Cardiac fibroblast (primary cell): ENCODE measurements at regions not wholly inside any gene's neighbourhood (a gene's known extent, or its start where the extent isn't known, plus 50 kb on each side); places are given as distances from the start of the nearest gene placed in this dataset.

Experiments
- DNase-seq, 2 donors: peaks; one replicate each; pipeline versions ENCODE4 v3.0.0 to v3.0.0-alpha.2; 2010; ENCODE audit warnings: low read depth in 2 of 2
- H3K4me3 ChIP-seq, 2 donors: replicated peaks in 1 of 2; 1 replicate in 1 of 2; 2 replicates in 1 of 2; pipeline ENCODE4 v1.5.1; 2011; ENCODE audit warnings: low read depth in 2 of 2, low read length in 2 of 2, mild to moderate bottlenecking in 2 of 2, moderate library complexity in 1 of 2
- CTCF ChIP-seq: IDR thresholded peaks from one replicate; pipeline ENCODE4 v1.5.1; 2011; ENCODE audit warnings: low read depth, mild to moderate bottlenecking, low read length, inconsistent platforms

DNA sequence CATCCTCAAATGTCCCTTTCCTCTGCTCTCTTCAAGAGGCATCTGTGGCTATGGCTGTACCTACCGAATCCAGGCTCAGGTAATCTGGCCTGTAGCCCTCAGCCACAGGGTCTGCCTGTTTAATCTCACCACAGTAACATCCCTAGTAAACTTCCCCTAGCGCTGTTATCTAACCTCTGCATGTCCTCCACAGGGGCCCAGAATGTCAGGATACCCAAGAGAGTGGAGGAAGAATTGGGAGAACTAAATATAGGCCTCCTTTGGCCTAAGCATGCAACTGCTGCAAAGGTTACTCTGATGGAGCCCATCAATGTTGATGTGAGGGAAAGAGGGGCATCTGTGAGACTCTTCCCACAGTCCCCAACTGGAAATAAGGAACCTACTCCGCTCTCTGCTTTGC lies 63.2 kb upstream of the IFNG-AS1 start:
- DNase-seq, result no peak
- H3K4me3 ChIP-seq, result no peak overlapping the region
- no peak for TF ChIP-seq CTCF

DNA sequence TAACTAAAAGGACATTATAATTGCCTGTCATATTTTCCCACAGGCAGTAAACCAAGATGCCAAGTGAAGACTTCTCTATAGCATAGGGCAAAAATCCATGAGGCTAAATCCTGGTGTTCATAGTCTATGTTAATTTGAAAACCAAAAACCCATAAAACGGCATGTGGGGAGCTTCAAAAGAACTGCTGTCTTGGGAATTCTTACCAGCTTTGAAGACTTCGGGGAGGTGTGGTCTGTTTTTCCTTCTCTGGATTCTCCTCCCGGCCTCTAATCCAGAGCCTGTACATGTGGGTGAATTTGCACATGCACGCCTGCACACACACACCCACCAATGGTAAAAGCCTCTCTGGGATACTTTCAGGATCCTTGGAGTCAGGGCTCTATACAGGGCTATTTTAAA lies 61.9 kb upstream of the IFNG-AS1 start:
- no peak overlapping the region for H3K4me3 ChIP-seq
- DNase-seq, result no peak
- no peak for TF ChIP-seq CTCF

- no peak overlapping the region for H3K4me3 ChIP-seq
- no peak for TF ChIP-seq CTCF
- no peak for DNase-seq
Measured at GRCh38 chr12:67927815-67928214, 61.4 kb upstream of the IFNG-AS1 start.

DNA sequence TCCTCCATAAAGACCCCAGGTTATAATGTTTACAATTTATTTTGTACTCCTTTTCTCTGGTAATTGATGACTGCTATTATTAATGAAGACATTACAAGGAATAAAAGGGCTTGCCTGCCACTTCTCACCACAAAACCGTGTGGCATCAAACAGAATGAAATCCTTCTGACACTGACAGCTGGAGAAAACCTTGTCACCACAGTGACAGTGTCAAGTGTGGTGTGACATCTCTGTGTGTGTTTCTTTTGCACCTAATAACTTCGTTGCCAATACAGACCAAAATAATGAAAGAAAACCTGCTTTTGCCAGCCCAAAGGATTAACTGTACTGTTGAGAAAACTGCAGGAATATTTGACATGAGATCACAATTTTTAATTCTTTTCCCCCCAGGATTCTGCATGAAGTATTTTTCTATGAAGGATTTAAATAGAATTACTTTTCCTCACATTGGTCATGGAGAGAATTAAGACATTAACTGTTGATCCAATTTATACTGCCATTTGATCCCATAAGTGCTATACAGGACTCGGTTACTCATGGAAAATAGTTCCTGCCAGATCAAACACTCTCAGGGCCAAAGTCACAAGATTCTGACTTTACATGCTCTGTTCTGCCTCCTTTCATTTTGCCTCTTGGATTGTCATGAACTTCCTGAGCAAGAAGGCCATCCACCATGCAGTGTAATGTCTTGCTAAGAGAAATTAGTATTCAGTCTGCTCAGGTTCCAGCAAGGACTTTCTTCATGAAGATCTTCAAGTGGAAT lies 60.4 kb upstream of the IFNG-AS1 start:
- no peak for TF ChIP-seq CTCF
- DNase-seq, result peak in 1 of 2 donors; percentile 10
- no peak overlapping the region for H3K4me3 ChIP-seq

DNA sequence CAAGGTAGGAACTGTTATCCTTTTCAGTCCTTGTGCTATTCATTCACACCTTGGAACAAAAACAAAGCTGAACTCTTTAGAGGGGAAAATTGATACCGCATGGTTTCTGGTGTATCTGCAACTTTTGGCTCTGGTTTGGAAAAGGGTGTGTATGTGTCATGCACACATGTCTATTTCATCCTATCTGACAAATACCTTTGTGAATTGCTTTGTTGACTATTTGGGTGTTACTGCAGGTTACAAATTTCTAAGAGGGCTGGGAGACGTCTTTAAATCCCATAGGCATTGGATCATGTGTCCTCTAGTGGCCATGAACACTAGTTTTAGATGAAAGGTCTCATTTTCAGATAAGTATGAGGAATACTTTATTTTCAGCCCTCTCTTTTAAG lies 59.9 kb upstream of the IFNG-AS1 start:
- TF ChIP-seq CTCF, result no peak
- no peak overlapping the region for H3K4me3 ChIP-seq

DNA sequence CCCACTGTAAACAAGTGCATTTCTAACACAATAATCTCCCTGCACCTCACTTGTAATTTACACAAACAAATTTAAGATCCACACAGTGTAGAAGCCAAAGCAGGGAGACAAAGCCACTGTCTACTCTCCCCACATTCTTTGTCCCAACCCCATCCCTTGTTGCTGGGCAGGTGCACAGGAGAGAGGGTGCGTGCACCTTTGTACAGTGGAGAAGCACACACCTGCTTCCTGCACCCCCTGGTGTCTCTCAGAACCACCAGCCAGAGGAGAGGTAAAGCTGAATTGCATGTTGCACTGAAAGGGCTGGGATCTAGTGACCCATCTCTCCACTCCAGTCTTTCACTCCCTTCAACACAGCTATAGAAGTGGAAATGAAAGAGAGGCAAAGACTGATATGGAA lies 51.4 kb upstream of the IFNG-AS1 start:
- no peak overlapping the region for H3K4me3 ChIP-seq
- no peak for DNase-seq
- no peak for TF ChIP-seq CTCF

More for the DNA sequence above, 59.9 kb upstream of the IFNG-AS1 start:
- DNase-seq, result no peak
